ENCODE measurements at regions not wholly inside any gene's neighbourhood (a gene's known extent, or its start where the extent isn't known, plus 50 kb on each side); places are given as distances from the start of the nearest gene placed in this dataset.

GRCh38 chr2:51085420-51086068, 53.6 kb upstream of the NRXN1 start:
- Histone ChIP-seq H3K27me3 (ENCODE audit: control insufficient read depth, insufficient read depth, low read length) (no peaks in the 10 kb centered on the region), H3K9me3 (ENCODE audit: control insufficient read depth, insufficient read depth, low read length) (no peaks in the 10 kb centered on the region), H3K9ac (ENCODE audit: low read depth, low read length) (no peak overlapping the region), H3K4me3 (ENCODE audit: low read depth, low read length) (no peak overlapping the region), H3K36me3 (ENCODE audit: control insufficient read depth, insufficient read depth, low read length) (no peaks in the 10 kb centered on the region), H3K4me1 (ENCODE audit: control insufficient read depth, insufficient read depth, low read length) (no peaks in the 10 kb centered on the region)

- Histone ChIP-seq H3K27me3 (ENCODE audit: control insufficient read depth, insufficient read depth, low read length) (no peaks in the 10 kb centered on the region), H3K9me3 (ENCODE audit: control insufficient read depth, insufficient read depth, low read length) (no peaks in the 10 kb centered on the region), H3K9ac (ENCODE audit: low read depth, low read length) (no peak overlapping the region), H3K4me3 (ENCODE audit: low read depth, low read length) (no peak overlapping the region), H3K4me1 (ENCODE audit: control insufficient read depth, insufficient read depth, low read length) (no peaks in the 10 kb centered on the region), H3K36me3 (ENCODE audit: control insufficient read depth, insufficient read depth, low read length) (no peaks in the 10 kb centered on the region)
These were observed 52.8 kb upstream of the NRXN1 start for GRCh38 chr2:51084750-51085149.
